HepG2 (cell line): ENCODE measurements at regions not wholly inside any gene's neighbourhood (a gene's known extent, or its start where the extent isn't known, plus 50 kb on each side); places are given as distances from the start of the nearest gene placed in this dataset.

Experiments
- ATAC-seq: fragments of 200-7000 bp; cut with Tn5 transposase; 3 replicates; pipeline ENCODE4 v1.9.1; 2020; ENCODE audit warnings: mild to moderate bottlenecking, moderate library complexity
- BruUV-seq: library from RNA; stranded (reverse); fragments of 400-500 nt; replicated peaks from 2 replicates; lab custom pipeline; 2021; lab: Mats Ljungman, UMichigan
- CTCF ChIA-PET: fragments of 300-600 bp; formaldehyde crosslinking; extraction: SDS; loops from one replicate; lab custom pipeline; 2021; ENCODE audit warnings: low total read pairs, inconsistent platforms, low intra/inter-chr PET ratio; lab: Yijun Ruan, JAX
- POLR2A ChIA-PET: fragments of 350-600 bp; sonication (Branson Sonifier 250); formaldehyde crosslinking; loops from one replicate; lab custom pipeline; 2020; ENCODE audit warnings: antibody characterized with exemption, inconsistent platforms; lab: Yijun Ruan, JAX
- DNase-seq: peaks from one replicate; pipeline ENCODE4 v3.0.0-alpha.2; 2015; ENCODE audit warnings: low spot score
- FAIRE-seq: peaks from 3 replicates; lab custom pipeline; 2011; peaks lifted over from hg19 to GRCh38; lab: Jason Lieb, UNC
- H2AFZ ChIP-seq: one replicate; pipeline ENCODE4 v1.6.1; 2011; ENCODE audit warnings: low read length, inconsistent platforms
- H3K27ac ChIP-seq: fragments of 300-600 bp; 3 replicates; pipeline ENCODE4 v1.8.0; 2011; ENCODE audit warnings: mixed run types, mild to moderate bottlenecking, mixed read lengths, low read length, inconsistent platforms; ENCODE audit not compliant: insufficient read depth; ENCODE audit errors: extremely low read length
- H3K27me3 ChIP-seq, 2 experiments: fragments of 200-600 bp in 1 of 2; 2 replicates in 1 of 2; 3 replicates in 1 of 2; pipeline versions ENCODE4 v1.6.0 to v1.8.0; 2011; ENCODE audit warnings: low read length in 2 of 2, mild to moderate bottlenecking in 2 of 2, moderate library complexity in 2 of 2, inconsistent platforms in 1 of 2; ENCODE audit not compliant: insufficient read depth in 2 of 2, control insufficient read depth in 1 of 2
- H3K36me3 ChIP-seq, 2 experiments: fragments of 200-600 bp in 1 of 2; replicated peaks in 1 of 2; 2 replicates in 1 of 2; 3 replicates in 1 of 2; pipeline versions ENCODE4 v1.5.1 to v1.8.0; 2011; ENCODE audit warnings: low read length in 2 of 2, inconsistent platforms in 1 of 2; ENCODE audit not compliant: insufficient read depth in 2 of 2, control insufficient read depth in 1 of 2
- H3K4me1 ChIP-seq: 2 replicates; pipeline ENCODE4 v1.5.1; 2012; ENCODE audit warnings: low read length, inconsistent platforms; ENCODE audit not compliant: insufficient read depth
- H3K4me2 ChIP-seq: 2 replicates; pipeline ENCODE4 v1.6.0; 2011; ENCODE audit warnings: low read depth, low read length, inconsistent platforms
- H3K4me3 ChIP-seq, 3 experiments: fragments of 200-600 bp in 1 of 3; sonication (generic), shearing (Covaris generic) in 1 of 3; replicated peaks in 1 of 3; 2 replicates each; pipeline ENCODE4 v1.5.1; 2011 to 2016; ENCODE audit warnings: low read length in 3 of 3, inconsistent platforms in 2 of 3, low read depth in 2 of 3, mild to moderate bottlenecking in 2 of 3, control low read depth in 1 of 3, mixed read lengths in 1 of 3; ENCODE audit not compliant: insufficient read depth in 1 of 3
- H3K79me2 ChIP-seq: one replicate; pipeline ENCODE4 v1.6.1; 2011; ENCODE audit warnings: low read length, inconsistent platforms; ENCODE audit not compliant: insufficient read depth
- H3K9ac ChIP-seq: 2 replicates; pipeline ENCODE4 v1.6.0; 2011; ENCODE audit warnings: mild to moderate bottlenecking, low read depth, low read length, inconsistent platforms; ENCODE audit not compliant: insufficient read depth
- H3K9me3 ChIP-seq: 2 replicates; pipeline ENCODE4 v1.5.1; 2012; ENCODE audit warnings: mild to moderate bottlenecking, low read length
- H4K20me1 ChIP-seq: 2 replicates; pipeline ENCODE4 v1.6.0; 2011; ENCODE audit warnings: inconsistent platforms, mild to moderate bottlenecking, low read length, moderate library complexity; ENCODE audit not compliant: insufficient read depth
- CEBPG ChIP-seq: IDR thresholded peaks from 2 replicates; pipeline ENCODE4 v1.6.1; 2016
- HMG20A ChIP-seq: IDR thresholded peaks from 2 replicates; pipeline ENCODE4 v1.6.1; 2016; ENCODE audit warnings: borderline replicate concordance
- KDM2A ChIP-seq: sonication (generic); formaldehyde crosslinking; IDR thresholded peaks from 2 replicates; pipeline ENCODE4 v1.4.0; 2020; ENCODE audit warnings: low read depth, missing genetic modification reagents, borderline replicate concordance
- NR2C2 ChIP-seq: sonication (generic); formaldehyde crosslinking; IDR thresholded peaks from 2 replicates; pipeline ENCODE4 v1.4.0; 2020; ENCODE audit warnings: missing genetic modification reagents, mild to moderate bottlenecking, moderate library complexity, borderline replicate concordance
- RNF2 ChIP-seq: fragments of 450-650 bp; conservative IDR thresholded peaks from 2 replicates; pipeline ENCODE4 v1.6.1; 2016; ENCODE audit warnings: low read depth
- SIX4 ChIP-seq: sonication (generic); formaldehyde crosslinking; IDR thresholded peaks from 2 replicates; pipeline ENCODE4 v1.4.0; 2020; ENCODE audit warnings: missing genetic modification reagents
- SMYD3 ChIP-seq: sonication (generic); formaldehyde crosslinking; IDR thresholded peaks from 2 replicates; pipeline ENCODE4 v1.8.1; 2023; ENCODE audit warnings: mild to moderate bottlenecking, missing genetic modification reagents
- TCF12 ChIP-seq, 2 experiments: fragments of 450-650 bp in 1 of 2; sonication (generic) in 1 of 2; formaldehyde crosslinking in 1 of 2; IDR thresholded peaks; 2 replicates each; pipeline versions ENCODE4 v1.6.1 to v1.8.0; 2017 to 2022; ENCODE audit warnings: antibody characterized with exemption in 1 of 2, mild to moderate bottlenecking in 1 of 2, missing genetic modification reagents in 1 of 2, moderate library complexity in 1 of 2
- WGBS: methylation state at CpG from one replicate; pipeline ENCODE4 v1.1.6; 2017; ENCODE audit warnings: low lambda C conversion rate; 5-methylcytosine and 5-hydroxymethylcytosine counted together
- in situ Hi-C: cut with HindIII; loops from 2 replicates; pipeline ENCODE4 v1.10.0; 2017; ENCODE audit warnings: low pct_unique_long_range_greater_than_20kb; ENCODE audit not compliant: extremely low pct_ligation_motif_present
- intact Hi-C: fragments of 100-400 bp; cut with micrococcal nuclease; formaldehyde crosslinking; loops from one replicate; pipeline ENCODE4 v1.10.0; 2022; ENCODE audit not compliant: unreplicated experiment
- TF ChIP-seq, protein P1 (sequence below): sonication (generic); formaldehyde crosslinking; IDR thresholded peaks from 2 replicates; pipeline ENCODE4 v1.4.0; 2020; ENCODE audit warnings: low read depth, mild to moderate bottlenecking, missing genetic modification reagents
- TF ChIP-seq, protein P2 (sequence below), 2 experiments: sonication (generic) in 1 of 2; formaldehyde crosslinking in 1 of 2; IDR thresholded peaks; 2 replicates each; pipeline versions ENCODE4 v1.5.1 to v1.6.1; 2011 to 2020; ENCODE audit warnings: borderline replicate concordance in 1 of 2, low read depth in 1 of 2, low read length in 1 of 2, mild to moderate bottlenecking in 1 of 2, missing genetic modification reagents in 1 of 2, moderate library complexity in 1 of 2
- TF ChIP-seq, protein P3 (sequence below): conservative IDR thresholded peaks from 2 replicates; pipeline ENCODE4 v1.6.1; 2018; ENCODE audit warnings: missing genetic modification reagents
- TF ChIP-seq, protein P4 (sequence below): sonication (generic); formaldehyde crosslinking; IDR thresholded peaks from 2 replicates; pipeline ENCODE4 v1.4.0; 2020; ENCODE audit warnings: missing genetic modification reagents, mild to moderate bottlenecking, borderline replicate concordance
- TF ChIP-seq, protein P5 (sequence below): sonication (generic); formaldehyde crosslinking; IDR thresholded peaks from 2 replicates; pipeline ENCODE4 v1.4.0; 2020; ENCODE audit warnings: missing genetic modification reagents

DNA sequence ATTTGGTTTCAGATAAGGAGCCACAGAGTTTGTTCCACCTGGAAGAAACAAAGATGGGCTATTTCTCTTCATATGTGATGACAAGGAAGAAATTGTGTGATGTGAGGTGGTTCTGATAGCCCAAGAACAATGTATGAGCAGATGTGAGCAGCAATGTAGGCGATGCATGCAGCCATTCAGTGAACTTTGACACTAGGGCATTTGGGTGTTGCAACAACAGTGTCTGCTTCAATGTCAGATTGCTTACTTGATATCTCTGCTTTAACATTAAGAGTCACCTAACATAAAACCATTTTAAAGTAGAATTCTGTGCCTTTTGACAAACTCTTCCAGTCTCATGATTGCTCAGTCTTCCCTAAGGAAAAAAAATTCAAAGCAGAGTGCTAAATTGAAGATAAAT lies 865.4 kb downstream of the SLITRK6 start:
- H3K27ac ChIP-seq = no peak overlapping the region
- WGBS = 15% methylated on average over 1 of the region's 1 CpG
- no peak overlapping the region for H2AFZ ChIP-seq
- ChIA-PET POLR2A (no interaction called here), CTCF (no interaction called here)
- H3K9me3 ChIP-seq = no peaks in the 10 kb centered on the region
- H3K27me3 ChIP-seq = no peaks in the 10 kb centered on the region
- no peak overlapping the region for H3K9ac ChIP-seq
- FAIRE-seq = no peak
- H3K4me3 ChIP-seq = no peak overlapping the region
- BruUV-seq = no TSS peak
- no peaks in the 10 kb centered on the region for H3K79me2 ChIP-seq
- peak; percentile 56; the same call in 1 of the 3 replicates for ATAC-seq
- intact Hi-C loops (no loop called here), in situ Hi-C loops (no loop called here)
- H3K4me1 ChIP-seq = no peaks in the 10 kb centered on the region
- no peak for DNase-seq
- H3K36me3 ChIP-seq = no peaks in the 10 kb centered on the region
- H3K4me2 ChIP-seq = no peak overlapping the region
- no peaks in the 10 kb centered on the region for H4K20me1 ChIP-seq
- TF ChIP-seq CEBPG (CRISPR knock-in tag) = peak; percentile 44
- TF ChIP-seq, protein P1, sequence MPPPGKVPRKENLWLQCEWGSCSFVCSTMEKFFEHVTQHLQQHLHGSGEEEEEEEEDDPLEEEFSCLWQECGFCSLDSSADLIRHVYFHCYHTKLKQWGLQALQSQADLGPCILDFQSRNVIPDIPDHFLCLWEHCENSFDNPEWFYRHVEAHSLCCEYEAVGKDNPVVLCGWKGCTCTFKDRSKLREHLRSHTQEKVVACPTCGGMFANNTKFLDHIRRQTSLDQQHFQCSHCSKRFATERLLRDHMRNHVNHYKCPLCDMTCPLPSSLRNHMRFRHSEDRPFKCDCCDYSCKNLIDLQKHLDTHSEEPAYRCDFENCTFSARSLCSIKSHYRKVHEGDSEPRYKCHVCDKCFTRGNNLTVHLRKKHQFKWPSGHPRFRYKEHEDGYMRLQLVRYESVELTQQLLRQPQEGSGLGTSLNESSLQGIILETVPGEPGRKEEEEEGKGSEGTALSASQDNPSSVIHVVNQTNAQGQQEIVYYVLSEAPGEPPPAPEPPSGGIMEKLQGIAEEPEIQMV (CRISPR knock-in tag) = no peak
- TF ChIP-seq, protein P2, sequence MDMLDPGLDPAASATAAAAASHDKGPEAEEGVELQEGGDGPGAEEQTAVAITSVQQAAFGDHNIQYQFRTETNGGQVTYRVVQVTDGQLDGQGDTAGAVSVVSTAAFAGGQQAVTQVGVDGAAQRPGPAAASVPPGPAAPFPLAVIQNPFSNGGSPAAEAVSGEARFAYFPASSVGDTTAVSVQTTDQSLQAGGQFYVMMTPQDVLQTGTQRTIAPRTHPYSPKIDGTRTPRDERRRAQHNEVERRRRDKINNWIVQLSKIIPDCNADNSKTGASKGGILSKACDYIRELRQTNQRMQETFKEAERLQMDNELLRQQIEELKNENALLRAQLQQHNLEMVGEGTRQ (IDR thresholded peaks at IDR 0.05; ENCODE audit: low read depth, low read length) = no peak
- TF ChIP-seq, protein P2 (CRISPR knock-in tag; IDR thresholded peaks at IDR 0.05; ENCODE audit: borderline replicate concordance) = no peak
- no peak for TF ChIP-seq SIX4 (CRISPR knock-in tag)
- TF ChIP-seq, protein P3, sequence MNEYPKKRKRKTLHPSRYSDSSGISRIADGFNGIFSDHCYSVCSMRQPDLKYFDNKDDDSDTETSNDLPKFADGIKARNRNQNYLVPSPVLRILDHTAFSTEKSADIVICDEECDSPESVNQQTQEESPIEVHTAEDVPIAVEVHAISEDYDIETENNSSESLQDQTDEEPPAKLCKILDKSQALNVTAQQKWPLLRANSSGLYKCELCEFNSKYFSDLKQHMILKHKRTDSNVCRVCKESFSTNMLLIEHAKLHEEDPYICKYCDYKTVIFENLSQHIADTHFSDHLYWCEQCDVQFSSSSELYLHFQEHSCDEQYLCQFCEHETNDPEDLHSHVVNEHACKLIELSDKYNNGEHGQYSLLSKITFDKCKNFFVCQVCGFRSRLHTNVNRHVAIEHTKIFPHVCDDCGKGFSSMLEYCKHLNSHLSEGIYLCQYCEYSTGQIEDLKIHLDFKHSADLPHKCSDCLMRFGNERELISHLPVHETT (CRISPR knock-in tag) = no peak
- TF ChIP-seq NR2C2 (CRISPR knock-in tag) = no peak
- TF ChIP-seq, protein P4, sequence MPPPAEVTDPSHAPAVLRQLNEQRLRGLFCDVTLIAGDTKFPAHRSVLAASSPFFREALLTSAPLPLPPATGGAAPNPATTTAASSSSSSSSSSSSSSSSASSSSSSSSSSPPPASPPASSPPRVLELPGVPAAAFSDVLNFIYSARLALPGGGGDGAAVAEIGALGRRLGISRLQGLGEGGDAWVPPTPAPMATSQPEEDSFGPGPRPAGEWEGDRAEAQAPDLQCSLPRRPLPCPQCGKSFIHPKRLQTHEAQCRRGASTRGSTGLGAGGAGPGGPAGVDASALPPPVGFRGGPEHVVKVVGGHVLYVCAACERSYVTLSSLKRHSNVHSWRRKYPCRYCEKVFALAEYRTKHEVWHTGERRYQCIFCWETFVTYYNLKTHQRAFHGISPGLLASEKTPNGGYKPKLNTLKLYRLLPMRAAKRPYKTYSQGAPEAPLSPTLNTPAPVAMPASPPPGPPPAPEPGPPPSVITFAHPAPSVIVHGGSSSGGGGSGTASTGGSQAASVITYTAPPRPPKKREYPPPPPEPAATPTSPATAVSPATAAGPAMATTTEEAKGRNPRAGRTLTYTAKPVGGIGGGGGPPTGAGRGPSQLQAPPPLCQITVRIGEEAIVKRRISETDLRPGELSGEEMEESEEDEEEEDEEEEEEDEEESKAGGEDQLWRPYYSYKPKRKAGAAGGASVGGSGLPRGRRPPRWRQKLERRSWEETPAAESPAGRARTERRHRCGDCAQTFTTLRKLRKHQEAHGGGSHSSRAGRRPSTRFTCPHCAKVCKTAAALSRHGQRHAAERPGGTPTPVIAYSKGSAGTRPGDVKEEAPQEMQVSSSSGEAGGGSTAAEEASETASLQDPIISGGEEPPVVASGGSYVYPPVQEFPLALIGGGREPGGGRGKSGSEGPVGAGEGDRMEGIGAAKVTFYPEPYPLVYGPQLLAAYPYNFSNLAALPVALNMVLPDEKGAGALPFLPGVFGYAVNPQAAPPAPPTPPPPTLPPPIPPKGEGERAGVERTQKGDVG = no peak
- TF ChIP-seq SMYD3 (CRISPR knock-in tag) = no peak
- TF ChIP-seq KDM2A (CRISPR knock-in tag) = no peak
- TF ChIP-seq HMG20A = no peak
- no peak for TF ChIP-seq TCF12 (IDR thresholded peaks at IDR 0.05)
- no peak for TF ChIP-seq TCF12 (CRISPR knock-in tag; IDR thresholded peaks at IDR 0.05)
- TF ChIP-seq, protein P5, sequence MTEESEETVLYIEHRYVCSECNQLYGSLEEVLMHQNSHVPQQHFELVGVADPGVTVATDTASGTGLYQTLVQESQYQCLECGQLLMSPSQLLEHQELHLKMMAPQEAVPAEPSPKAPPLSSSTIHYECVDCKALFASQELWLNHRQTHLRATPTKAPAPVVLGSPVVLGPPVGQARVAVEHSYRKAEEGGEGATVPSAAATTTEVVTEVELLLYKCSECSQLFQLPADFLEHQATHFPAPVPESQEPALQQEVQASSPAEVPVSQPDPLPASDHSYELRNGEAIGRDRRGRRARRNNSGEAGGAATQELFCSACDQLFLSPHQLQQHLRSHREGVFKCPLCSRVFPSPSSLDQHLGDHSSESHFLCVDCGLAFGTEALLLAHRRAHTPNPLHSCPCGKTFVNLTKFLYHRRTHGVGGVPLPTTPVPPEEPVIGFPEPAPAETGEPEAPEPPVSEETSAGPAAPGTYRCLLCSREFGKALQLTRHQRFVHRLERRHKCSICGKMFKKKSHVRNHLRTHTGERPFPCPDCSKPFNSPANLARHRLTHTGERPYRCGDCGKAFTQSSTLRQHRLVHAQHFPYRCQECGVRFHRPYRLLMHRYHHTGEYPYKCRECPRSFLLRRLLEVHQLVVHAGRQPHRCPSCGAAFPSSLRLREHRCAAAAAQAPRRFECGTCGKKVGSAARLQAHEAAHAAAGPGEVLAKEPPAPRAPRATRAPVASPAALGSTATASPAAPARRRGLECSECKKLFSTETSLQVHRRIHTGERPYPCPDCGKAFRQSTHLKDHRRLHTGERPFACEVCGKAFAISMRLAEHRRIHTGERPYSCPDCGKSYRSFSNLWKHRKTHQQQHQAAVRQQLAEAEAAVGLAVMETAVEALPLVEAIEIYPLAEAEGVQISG (CRISPR knock-in tag) = no peak
- no peak for TF ChIP-seq RNF2
